GM12891 (cell line): ENCODE measurements at regions not wholly inside any gene's neighbourhood (a gene's known extent, or its start where the extent isn't known, plus 50 kb on each side); places are given as distances from the start of the nearest gene placed in this dataset.

ENCODE experiments used
- POLR2A ChIP-seq: IDR thresholded peaks from 2 replicates; pipeline ENCODE4 v1.6.1; 2011; ENCODE audit warnings: low read depth, low read length, control low read depth
- POLR2AphosphoS5 ChIP-seq: IDR thresholded peaks from 2 replicates; pipeline ENCODE4 v1.6.1; 2011; ENCODE audit warnings: low read depth, low read length, control low read depth
- POU2F2 ChIP-seq: IDR thresholded peaks from 2 replicates; pipeline ENCODE4 v1.6.1; 2011; ENCODE audit warnings: low read depth, mild to moderate bottlenecking, control low read depth, low read length, moderate library complexity

DNA sequence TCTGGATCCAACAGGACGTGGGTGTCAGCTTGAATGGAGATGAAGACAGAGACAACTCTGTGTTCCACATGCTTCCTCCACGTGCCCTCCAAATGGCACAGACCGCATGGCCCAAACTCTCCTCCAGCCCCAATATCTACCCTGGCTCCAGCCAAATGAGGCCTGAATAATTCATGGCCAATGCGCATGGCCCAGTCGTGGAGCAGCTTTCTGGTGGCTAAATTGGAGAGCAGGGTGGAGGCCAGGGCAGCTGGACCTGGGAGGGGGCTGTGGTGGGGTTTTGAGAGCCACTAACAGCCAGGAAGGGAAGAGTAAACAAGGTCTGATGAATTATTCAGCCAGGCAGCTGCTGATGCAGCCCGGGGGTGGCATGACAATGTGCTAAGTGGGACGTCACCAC lies 96.7 kb upstream of the TMEM132E start:
- no peak for TF ChIP-seq POLR2AphosphoS5
- no peak for TF ChIP-seq POLR2A
- no peak for TF ChIP-seq POU2F2
